ENCODE measurements at regions not wholly inside any gene's neighbourhood (a gene's known extent, or its start where the extent isn't known, plus 50 kb on each side); places are given as distances from the start of the nearest gene placed in this dataset.

DNA sequence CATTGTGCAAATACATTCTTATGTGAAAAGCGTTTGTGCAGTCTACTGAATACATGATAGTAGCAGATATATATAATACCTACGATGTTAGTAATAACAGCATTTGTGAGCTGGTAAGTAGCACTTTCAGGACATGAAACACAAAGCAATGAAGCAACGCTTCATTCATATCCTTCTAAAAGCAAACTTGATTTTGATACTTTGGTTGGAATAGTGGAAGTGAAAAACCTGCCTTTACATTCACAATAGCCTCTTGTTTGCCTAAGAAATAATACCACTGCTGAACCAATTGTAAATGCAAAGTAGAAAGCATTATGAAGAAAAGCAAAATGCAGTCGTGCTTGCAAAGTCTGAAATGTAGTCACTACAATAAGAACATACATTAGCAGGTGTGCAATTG lies 926.3 kb downstream of the FSTL5 start:
- ChIA-PET POLR2A (no interaction called here), CTCF (no interaction called here)
- Mint-ChIP-seq H3K4me1 (no peaks in the 10 kb centered on the region), H3K9me3 (ENCODE audit: insufficient read depth) (no peaks in the 10 kb centered on the region), H3K27ac (no peak overlapping the region), H3K27me3 (no peaks in the 10 kb centered on the region), H3K4me3 (no peak overlapping the region)
- no peak for TF ChIP-seq EZH2 (IDR thresholded peaks at IDR 0.05; ENCODE audit: borderline replicate concordance, insufficient read depth, low read depth, low read length, poor library complexity, severe bottlenecking)
- TF ChIP-seq CTCF (IDR thresholded peaks at IDR 0.05): no peak
- intact Hi-C loops (cut with micrococcal nuclease): no loop called here
- WGBS (ENCODE audit: insufficient coverage): no CpG with 5 or more reads among the region's 4 CpGs
- H3K4me2 ChIP-seq (replicated peaks; ENCODE audit: low read depth, low read length, poor library complexity, severe bottlenecking): no peak overlapping the region
- ATAC-seq (ENCODE audit: low read depth) (no peak), DNase-seq (no peak)
- no peaks in the 10 kb centered on the region for H3K79me2 ChIP-seq (ENCODE audit: control insufficient read depth, insufficient read depth, low read length)
- H3K27me3 ChIP-seq (replicated peaks in 1 of 4; ENCODE audit: control extremely low read depth in 1 of 4, control insufficient read depth in 3 of 4, insufficient read depth in 4 of 4, low read length in 3 of 4): no peaks in the 10 kb centered on the region
- no peaks in the 10 kb centered on the region for H3K36me3 ChIP-seq (replicated peaks in 1 of 2; ENCODE audit: control extremely low read depth in 1 of 2, control insufficient read depth in 1 of 2, extremely low read depth in 1 of 2, insufficient read depth in 2 of 2, low read length in 1 of 2)
- no peaks in the 10 kb centered on the region for H3K4me1 ChIP-seq (ENCODE audit: control insufficient read depth in 2 of 2, insufficient read depth in 2 of 2, low read length in 2 of 2)
- H3K9ac ChIP-seq (ENCODE audit: low read length): no peak overlapping the region
- no peak overlapping the region for H3K27ac ChIP-seq (ENCODE audit: low read length in 2 of 2)
- H3K9me3 ChIP-seq (ENCODE audit: control extremely low read depth in 1 of 3, control insufficient read depth in 2 of 3, insufficient read depth in 1 of 3, low read length in 2 of 3): peaks cover 0 to 2% (median 0%) of the 10 kb centered on the region in 3 donors
- no peak overlapping the region for H3K4me3 ChIP-seq (ENCODE audit: control extremely low read depth in 1 of 5, extremely low read depth in 1 of 5, insufficient read depth in 1 of 5, low read depth in 2 of 5, low read length in 4 of 5)
- H2AFZ ChIP-seq (ENCODE audit: insufficient read depth, low read depth, low read length, poor library complexity, severe bottlenecking): no peak overlapping the region
- no peaks in the 10 kb centered on the region for H4K20me1 ChIP-seq (ENCODE audit: control insufficient read depth, insufficient read depth, low read length, poor library complexity, severe bottlenecking)

GRCh38 chr4:161225327-161225726 lies 938.5 kb downstream of the FSTL5 start:
- H3K27me3 Mint-ChIP-seq: no peaks in the 10 kb centered on the region
- no peaks in the 10 kb centered on the region for H3K79me2 ChIP-seq (ENCODE audit: control insufficient read depth, insufficient read depth, low read length)
- no peak overlapping the region for H3K4me3 ChIP-seq (ENCODE audit: control extremely low read depth in 1 of 5, extremely low read depth in 1 of 5, insufficient read depth in 1 of 5, low read depth in 2 of 5, low read length in 4 of 5)
- H3K4me3 Mint-ChIP-seq: no peak overlapping the region
- H2AFZ ChIP-seq (ENCODE audit: insufficient read depth, low read depth, low read length, poor library complexity, severe bottlenecking): no peak overlapping the region
- H3K9ac ChIP-seq (ENCODE audit: low read length): no peak overlapping the region
- ATAC-seq (ENCODE audit: low read depth) (no peak), DNase-seq (no peak)
- no peaks in the 10 kb centered on the region for H3K27me3 ChIP-seq (replicated peaks in 1 of 4; ENCODE audit: control extremely low read depth in 1 of 4, control insufficient read depth in 3 of 4, insufficient read depth in 4 of 4, low read length in 3 of 4)
- peaks cover 0 to 11% (median 8%) of the 10 kb centered on the region in 3 donors for H3K9me3 ChIP-seq (ENCODE audit: control extremely low read depth in 1 of 3, control insufficient read depth in 2 of 3, insufficient read depth in 1 of 3, low read length in 2 of 3)
- POLR2A ChIA-PET: no interaction called here
- H3K36me3 ChIP-seq (replicated peaks in 1 of 2; ENCODE audit: control extremely low read depth in 1 of 2, control insufficient read depth in 1 of 2, extremely low read depth in 1 of 2, insufficient read depth in 2 of 2, low read length in 1 of 2): no peaks in the 10 kb centered on the region
- no peaks in the 10 kb centered on the region for H3K4me1 ChIP-seq (ENCODE audit: control insufficient read depth in 2 of 2, insufficient read depth in 2 of 2, low read length in 2 of 2)
- TF ChIP-seq EZH2 (IDR thresholded peaks at IDR 0.05; ENCODE audit: borderline replicate concordance, insufficient read depth, low read depth, low read length, poor library complexity, severe bottlenecking) (no peak), CTCF (IDR thresholded peaks at IDR 0.05) (no peak)
- H3K27ac Mint-ChIP-seq: no peak overlapping the region
- intact Hi-C loops (cut with micrococcal nuclease): no loop called here
- CTCF ChIA-PET: no interaction called here
- no peak overlapping the region for H3K27ac ChIP-seq (ENCODE audit: low read length in 2 of 2)
- H3K4me2 ChIP-seq (replicated peaks; ENCODE audit: low read depth, low read length, poor library complexity, severe bottlenecking): no peak overlapping the region
- no peaks in the 10 kb centered on the region for H3K4me1 Mint-ChIP-seq
- H3K9me3 Mint-ChIP-seq (ENCODE audit: insufficient read depth): peaks cover 6% of the 10 kb centered on the region
- no peaks in the 10 kb centered on the region for H4K20me1 ChIP-seq (ENCODE audit: control insufficient read depth, insufficient read depth, low read length, poor library complexity, severe bottlenecking)

Data from B cell (primary cell).